ENCODE measurements at regions not wholly inside any gene's neighbourhood (a gene's known extent, or its start where the extent isn't known, plus 50 kb on each side); places are given as distances from the start of the nearest gene placed in this dataset.

GRCh38 chr13:58999851-59000250 is 1163.9 kb downstream of the DIAPH3 start:
- Histone ChIP-seq H3K4me3 (replicated peaks; ENCODE audit: low read depth, low read length) (no peak overlapping the region), H3K27me3 (replicated peaks; ENCODE audit: control insufficient read depth, insufficient read depth, low read length) (no peaks in the 10 kb centered on the region), H3K36me3 (ENCODE audit: control insufficient read depth, insufficient read depth, low read length) (no peaks in the 10 kb centered on the region)
- no peak for DNase-seq (ENCODE audit: extremely low read depth, insufficient read length)
- TF ChIP-seq CTCF (IDR thresholded peaks at IDR 0.05; ENCODE audit: insufficient read depth, low read length, poor library complexity, severe bottlenecking), result no peak

- no peak for DNase-seq (ENCODE audit: extremely low read depth, insufficient read length)
- TF ChIP-seq CTCF (IDR thresholded peaks at IDR 0.05; ENCODE audit: insufficient read depth, low read length, poor library complexity, severe bottlenecking), result no peak
- H3K4me3 ChIP-seq (replicated peaks; ENCODE audit: low read depth, low read length), result no peak overlapping the region
- H3K27me3 ChIP-seq (replicated peaks; ENCODE audit: control insufficient read depth, insufficient read depth, low read length), result no peaks in the 10 kb centered on the region
- no peaks in the 10 kb centered on the region for H3K36me3 ChIP-seq (ENCODE audit: control insufficient read depth, insufficient read depth, low read length)
These were observed 1163.0 kb downstream of the DIAPH3 start for GRCh38 chr13:59000770-59001169.

- Histone ChIP-seq H3K36me3 (ENCODE audit: control insufficient read depth, insufficient read depth, low read length) (no peaks in the 10 kb centered on the region), H3K27me3 (replicated peaks; ENCODE audit: control insufficient read depth, insufficient read depth, low read length) (no peaks in the 10 kb centered on the region), H3K4me3 (replicated peaks; ENCODE audit: low read depth, low read length) (no peak overlapping the region)
- no peak for TF ChIP-seq CTCF (IDR thresholded peaks at IDR 0.05; ENCODE audit: insufficient read depth, low read length, poor library complexity, severe bottlenecking)
- no peak for DNase-seq (ENCODE audit: extremely low read depth, insufficient read length)
These were observed 1151.0 kb downstream of the DIAPH3 start for GRCh38 chr13:59012731-59013130.

GRCh38 chr13:59016250-59016649 is 1147.5 kb downstream of the DIAPH3 start:
- Histone ChIP-seq H3K4me3 (replicated peaks; ENCODE audit: low read depth, low read length) (no peak overlapping the region), H3K27me3 (replicated peaks; ENCODE audit: control insufficient read depth, insufficient read depth, low read length) (no peaks in the 10 kb centered on the region), H3K36me3 (ENCODE audit: control insufficient read depth, insufficient read depth, low read length) (no peaks in the 10 kb centered on the region)
- TF ChIP-seq CTCF (IDR thresholded peaks at IDR 0.05; ENCODE audit: insufficient read depth, low read length, poor library complexity, severe bottlenecking), result no peak
- no peak for DNase-seq (ENCODE audit: extremely low read depth, insufficient read length)

- DNase-seq (ENCODE audit: extremely low read depth, insufficient read length), result no peak
- TF ChIP-seq CTCF (IDR thresholded peaks at IDR 0.05; ENCODE audit: insufficient read depth, low read length, poor library complexity, severe bottlenecking), result no peak
- Histone ChIP-seq H3K4me3 (replicated peaks; ENCODE audit: low read depth, low read length) (no peak overlapping the region), H3K36me3 (ENCODE audit: control insufficient read depth, insufficient read depth, low read length) (no peaks in the 10 kb centered on the region), H3K27me3 (replicated peaks; ENCODE audit: control insufficient read depth, insufficient read depth, low read length) (no peaks in the 10 kb centered on the region)
These were observed 1139.3 kb downstream of the DIAPH3 start for GRCh38 chr13:59024434-59024833.

GRCh38 chr13:59034198-59034597 is 1129.5 kb downstream of the DIAPH3 start:
- no peaks in the 10 kb centered on the region for H3K27me3 ChIP-seq (replicated peaks; ENCODE audit: control insufficient read depth, insufficient read depth, low read length)
- H3K36me3 ChIP-seq (ENCODE audit: control insufficient read depth, insufficient read depth, low read length), result no peaks in the 10 kb centered on the region
- no peak overlapping the region for H3K4me3 ChIP-seq (replicated peaks; ENCODE audit: low read depth, low read length)
- no peak for DNase-seq (ENCODE audit: extremely low read depth, insufficient read length)
- no peak for TF ChIP-seq CTCF (IDR thresholded peaks at IDR 0.05; ENCODE audit: insufficient read depth, low read length, poor library complexity, severe bottlenecking)

Data from GM06990 (cell line).